NCI-H1105 (cell line): ENCODE measurements at regions not wholly inside any gene's neighbourhood (a gene's known extent, or its start where the extent isn't known, plus 50 kb on each side); places are given as distances from the start of the nearest gene placed in this dataset.
"Not testable (repeated sequence)": the region's sequence is repeated elsewhere in the genome, so short reads cannot be mapped to it uniquely, and the experiment has no call there.

Source experiments
- DNase-seq: peaks from one replicate; lab custom pipeline; 2025; lab: John Stamatoyannopoulos, UW

DNA sequence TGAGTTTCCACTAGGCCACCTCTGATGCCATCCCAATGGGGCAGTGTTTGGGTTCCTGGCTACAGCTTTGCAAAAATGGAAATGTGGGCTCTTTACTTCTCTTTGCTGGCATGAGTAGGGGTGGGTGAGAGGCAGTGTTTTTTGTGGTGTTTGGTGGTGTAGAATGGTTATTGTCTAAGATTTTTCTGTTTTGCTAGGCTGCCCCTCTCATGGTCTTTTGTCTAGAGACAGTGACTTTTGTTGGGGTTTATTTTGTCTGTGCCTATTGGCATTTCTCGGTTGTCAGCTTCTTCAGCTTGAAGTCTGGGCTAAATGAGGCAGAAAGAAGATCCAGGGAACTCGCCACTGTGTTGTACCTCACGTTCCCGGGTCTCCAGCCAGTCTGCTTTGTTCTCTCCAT lies 112.1 kb downstream of the CENPF start:
- no peak for DNase-seq

DNA sequence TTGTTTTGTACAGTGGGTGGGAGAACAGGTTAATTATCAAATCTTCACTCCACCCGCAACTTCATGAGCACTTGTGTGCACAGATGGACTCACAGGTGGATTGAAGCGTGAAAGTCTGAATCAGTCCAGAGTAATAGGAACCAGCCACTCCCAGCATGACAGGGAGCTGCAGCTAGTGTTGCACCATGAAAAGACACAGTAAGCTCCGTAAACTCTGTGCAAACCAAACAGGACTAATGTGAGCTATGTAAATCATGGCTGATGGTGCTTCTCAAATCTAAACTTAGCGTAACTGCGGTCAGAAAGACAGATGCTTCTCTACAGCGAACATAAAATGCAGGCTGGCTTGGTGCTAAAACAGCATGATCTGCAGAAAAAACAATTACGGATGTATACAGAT lies 114.4 kb downstream of the CENPF start:
- DNase-seq, result no peak

DNA sequence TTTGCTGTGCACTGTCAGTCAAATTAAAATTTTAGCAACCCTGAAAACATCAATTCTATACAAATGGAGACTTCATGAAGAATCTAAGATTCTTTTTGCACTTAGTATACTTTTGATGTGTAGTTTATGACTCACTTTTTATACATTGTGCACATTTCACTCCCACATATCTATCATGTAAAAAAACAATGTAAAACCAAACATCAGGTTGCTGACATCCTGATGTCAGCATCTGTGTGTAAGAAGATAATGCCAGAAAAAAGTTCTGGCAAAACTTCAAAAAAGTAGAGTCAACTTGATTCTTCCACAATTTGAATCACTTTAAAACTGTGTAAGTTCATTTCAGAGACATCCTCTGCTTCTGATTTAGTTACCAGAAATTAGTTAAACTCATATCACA lies 115.7 kb downstream of the CENPF start:
- DNase-seq, result no peak

DNA sequence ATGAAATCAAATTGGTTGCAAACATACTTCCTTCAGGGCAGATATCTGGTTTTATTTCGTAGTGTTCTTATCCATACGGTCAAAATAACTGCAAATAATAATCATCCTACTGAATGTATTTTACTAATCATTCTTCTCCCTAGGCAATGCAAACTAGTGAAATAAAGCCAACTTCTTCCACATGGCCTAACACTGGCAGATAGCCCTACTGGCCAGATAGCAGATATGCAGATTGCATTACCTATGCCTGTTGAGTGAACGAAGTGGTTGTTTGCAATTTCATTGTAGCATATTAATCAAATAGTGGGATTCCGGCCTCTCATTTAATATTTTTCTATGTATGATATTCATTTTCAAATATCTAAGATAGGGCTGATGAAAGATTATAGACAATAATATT lies 116.2 kb downstream of the CENPF start:
- no peak for DNase-seq

DNA sequence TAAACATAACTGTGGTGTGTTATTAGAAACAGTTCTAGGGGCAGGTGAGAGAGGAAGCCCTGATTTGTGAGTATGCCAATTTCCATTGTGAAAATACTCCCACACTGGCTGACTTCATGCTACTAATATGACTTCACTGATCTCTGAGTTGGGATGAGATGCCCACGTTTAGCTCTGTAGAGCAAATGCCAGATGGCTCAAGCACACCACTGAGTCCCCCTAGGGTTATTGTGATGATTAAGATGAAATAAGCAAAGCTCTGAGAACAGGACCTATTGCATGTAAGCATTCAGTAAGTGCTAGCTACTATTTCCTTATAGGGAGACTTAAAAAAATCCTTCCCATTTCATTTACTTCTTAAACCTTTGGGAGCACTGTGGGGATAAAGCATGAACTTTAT lies 117.6 kb downstream of the CENPF start:
- no peak for DNase-seq

DNA sequence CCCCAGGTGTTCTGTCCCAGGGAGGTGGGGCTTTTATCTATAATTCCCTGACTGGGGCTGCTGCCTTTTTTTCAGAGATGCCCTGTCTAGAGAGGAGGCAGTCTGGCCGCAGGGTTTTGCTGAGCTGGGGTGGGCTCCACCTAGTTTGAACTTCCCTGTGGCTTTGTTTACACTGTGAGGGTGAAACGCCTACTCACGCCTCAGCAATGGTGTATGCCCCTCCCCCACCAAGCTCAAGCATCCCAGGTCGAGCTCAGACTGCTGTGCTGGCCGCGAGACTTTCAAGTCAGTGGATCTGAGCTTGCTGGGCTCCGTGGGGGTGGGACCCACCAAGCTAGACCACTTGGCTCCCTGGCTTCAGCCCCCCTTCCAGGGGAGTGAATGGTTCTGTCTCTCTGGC lies 124.3 kb downstream of the CENPF start:
- DNase-seq, result no peak

DNA sequence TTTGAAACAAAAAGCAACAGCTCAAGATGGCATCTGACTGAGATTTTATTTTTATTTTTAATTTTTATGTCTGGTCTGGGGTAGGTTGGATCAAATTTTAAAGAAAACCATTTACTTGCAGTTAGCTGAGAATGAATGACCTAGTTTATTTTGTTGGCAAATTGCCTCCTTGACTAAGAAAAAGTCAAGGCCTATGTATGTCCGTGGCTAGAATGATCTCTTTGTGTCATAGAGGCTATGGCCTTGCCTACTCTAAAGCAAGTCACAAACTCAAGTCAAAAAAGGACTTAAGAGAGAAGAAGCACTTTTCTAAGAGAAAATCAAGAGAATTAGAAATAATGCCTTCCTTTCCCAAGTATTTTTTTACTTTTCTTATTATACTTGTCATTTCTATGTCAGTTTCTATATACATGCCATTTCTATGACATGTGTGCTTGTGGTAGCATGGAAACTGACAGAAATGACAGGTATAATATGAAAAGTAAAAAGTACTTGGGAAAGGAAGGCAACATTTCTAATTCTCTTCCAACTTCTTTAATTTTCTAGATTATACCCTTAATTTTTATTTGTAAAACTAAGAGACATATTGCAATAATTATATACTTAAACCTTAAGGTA lies 136.7 kb downstream of the CENPF start:
- no peak for DNase-seq

DNA sequence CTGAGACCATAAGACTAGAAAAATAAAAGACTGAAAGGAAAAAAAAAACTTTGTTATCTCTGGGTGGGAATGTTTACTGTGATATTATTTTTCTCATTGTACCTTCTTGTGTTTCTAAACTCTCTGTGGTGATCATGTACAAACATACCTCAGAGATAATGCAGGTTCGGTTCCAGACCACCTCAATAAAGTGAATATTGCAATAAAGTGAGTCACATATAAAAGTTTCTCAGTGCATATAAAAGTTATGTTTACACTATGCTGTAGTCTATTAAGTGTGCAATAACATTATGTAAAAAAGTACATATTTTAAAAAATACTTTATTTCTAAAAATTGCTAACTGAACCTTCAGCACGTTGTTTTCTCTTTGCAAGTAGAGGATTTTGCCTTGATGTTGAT lies 137.5 kb downstream of the CENPF start:
- DNase-seq, result no peak

DNA sequence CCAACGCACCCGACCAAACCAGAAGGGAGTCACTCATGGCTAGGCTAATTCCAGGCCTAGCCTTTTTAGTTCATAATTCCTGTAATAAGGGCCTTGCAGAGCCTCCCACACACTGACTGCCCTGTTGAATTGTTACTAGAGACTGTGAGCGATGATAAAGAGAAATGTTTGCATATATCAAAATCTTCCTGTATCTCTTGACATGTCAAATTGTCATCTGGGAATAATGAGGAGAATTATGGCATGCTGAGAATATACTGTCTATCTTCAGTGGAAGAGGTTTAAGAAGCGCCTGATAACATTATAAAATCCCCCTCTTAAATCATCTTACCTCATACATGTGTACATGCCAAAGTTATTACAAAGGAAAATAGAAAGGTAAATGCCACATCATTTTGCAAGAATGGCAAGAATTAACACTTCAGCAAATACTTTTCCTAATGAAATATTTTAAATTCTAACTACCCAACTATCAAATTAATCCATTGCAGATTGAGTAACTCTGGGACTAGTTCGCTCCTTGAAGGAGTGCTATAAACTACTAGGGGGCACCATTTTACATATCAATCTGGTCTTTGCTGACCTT lies 144.1 kb downstream of the CENPF start:
- DNase-seq, result no peak

DNA sequence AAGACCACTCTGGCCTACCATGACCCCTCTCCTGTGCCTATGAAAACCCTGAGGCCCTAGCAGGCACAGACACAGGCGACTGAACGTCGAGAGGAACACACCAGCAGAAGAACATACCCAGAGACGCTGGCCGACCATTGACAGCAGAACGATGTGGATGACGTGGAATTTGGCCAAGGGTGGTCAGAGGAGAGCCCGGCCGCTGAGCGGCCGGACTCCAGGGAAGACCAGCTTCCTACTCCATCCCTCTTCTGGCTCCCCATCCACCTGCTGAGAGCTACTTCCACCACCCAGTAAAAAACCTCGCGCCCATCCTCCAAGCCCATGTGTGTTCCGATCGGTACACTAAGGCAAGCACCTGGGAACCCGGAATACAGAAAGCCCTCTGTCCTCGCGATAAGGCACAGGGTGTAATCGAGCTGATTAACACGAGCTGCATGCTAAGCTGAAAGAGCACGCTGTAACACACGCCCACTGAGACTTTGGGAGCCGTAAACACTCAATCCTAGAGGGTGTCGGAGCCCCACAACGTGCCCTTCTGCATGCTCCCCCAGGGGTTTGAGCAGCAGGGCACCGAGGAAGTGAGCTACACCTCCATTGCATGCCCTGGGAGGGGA lies 150.3 kb downstream of the CENPF start:
- no peak for DNase-seq

DNA sequence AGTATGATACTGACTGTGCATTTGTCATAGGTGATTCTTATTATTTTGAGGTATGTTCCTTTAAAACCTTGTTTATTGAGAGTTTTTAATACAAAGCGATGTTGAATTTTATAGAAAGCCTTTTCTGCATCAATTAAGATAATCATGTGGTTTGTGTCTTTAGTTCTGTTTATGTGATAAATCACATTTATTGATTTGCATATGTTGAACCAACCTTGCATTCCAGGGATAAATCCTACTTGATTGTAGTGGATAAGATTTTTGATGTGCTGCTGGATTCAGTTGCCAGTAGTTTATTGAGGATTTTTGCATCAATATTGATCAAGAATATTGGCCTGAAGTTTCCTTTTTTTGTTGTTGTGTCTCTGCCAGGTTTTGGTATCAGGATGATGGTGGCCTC lies 158.0 kb downstream of the CENPF start:
- DNase-seq, result no peak

DNA sequence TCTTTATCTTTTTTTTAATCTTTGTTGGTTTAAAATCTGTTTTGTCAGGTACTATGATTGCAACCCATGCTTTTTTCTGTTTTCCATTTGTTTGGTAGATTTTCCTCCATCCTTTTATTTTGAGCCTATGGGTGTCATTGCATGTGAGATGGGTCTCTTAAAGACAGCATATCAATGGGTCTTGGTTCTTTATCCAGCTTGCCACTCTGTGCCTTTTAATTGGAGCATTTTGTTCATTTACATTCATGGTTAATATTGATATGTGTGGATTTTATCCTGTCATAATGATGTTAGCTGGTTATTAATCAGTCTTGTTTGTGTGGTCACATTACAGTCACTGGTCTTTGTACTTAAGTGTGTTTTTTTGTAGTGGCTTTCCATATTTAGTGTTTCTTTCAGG lies 159.9 kb downstream of the CENPF start:
- no peak for DNase-seq

DNA sequence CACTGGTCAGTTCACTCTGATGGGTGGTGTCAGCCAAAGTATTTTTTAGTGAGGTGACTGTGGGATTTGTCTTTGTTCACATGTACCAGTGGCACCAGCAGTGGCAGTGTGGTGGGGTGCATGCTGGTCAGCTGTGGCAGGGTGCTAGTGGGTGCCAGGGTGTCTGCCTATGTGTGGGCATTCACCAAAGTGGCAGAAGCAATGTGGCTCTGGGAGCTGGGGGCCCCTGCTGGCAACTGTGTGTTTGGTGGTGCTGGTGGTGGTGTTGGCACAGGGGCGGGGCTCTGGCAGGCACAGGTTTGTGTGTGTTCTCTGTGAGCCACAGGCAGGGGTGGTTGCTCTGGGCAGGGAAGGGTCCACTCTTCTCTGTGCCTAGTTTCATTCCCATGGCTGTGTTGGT lies 161.5 kb downstream of the CENPF start:
- DNase-seq, result no peak

DNA sequence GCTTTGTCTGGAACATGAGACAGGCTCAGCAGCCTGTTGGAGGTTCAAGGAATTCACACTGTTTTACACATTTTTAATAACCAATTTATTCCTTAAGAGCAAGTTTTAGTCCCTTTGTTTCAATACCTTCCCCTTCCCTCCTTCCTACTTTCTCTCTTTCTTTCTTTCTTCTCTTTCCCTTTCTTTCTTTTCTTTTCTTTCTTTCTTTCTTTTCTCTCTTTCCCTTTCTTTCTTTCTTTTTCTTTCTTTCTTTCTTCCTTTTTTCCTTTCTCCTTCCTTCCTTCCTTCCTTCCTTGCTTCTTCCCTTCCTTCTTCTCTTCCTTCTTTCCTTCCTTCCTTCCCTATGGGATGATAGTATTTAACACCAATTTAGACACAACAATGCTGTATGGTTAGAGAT lies 164.2 kb downstream of the CENPF start:
- DNase-seq, result no peak

DNA sequence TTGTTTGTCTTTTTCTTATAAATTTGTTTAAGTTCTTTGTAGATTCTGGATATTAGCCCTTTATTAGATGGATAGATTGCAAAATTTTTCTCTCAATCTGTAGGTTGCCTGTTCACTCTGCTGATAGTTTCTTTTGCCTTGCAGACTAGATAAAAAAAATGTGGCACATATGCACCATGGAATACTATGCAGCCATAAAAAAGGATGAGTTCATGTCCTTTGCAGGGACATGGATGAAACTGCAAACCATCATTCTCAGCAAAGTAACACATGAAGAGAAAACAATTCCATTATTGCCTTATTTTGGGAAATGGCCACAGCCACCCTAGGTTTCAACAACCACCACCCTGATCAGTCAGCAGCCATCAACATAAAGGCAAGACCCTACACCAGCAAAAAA lies 166.7 kb downstream of the CENPF start:
- DNase-seq, result not testable (repeated sequence)

DNA sequence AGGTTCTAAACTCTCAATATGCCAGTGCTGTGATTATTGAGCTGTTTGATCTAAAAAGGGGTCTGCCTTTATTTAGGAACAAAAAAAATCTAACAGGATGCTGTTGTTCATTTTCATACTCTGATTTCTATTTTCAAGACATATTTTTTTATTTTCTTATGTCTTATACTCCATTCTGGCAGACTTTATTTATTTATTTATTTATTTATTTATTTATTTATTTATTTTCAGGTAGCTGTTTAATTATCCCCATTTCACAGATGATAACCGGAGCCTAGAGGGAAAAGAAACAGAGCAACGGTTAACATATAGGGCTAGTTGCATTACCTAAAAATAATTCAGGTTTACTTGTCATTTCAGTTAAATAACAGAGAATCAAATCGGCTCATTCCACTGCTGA lies 174.4 kb downstream of the CENPF start:
- no peak for DNase-seq

DNA sequence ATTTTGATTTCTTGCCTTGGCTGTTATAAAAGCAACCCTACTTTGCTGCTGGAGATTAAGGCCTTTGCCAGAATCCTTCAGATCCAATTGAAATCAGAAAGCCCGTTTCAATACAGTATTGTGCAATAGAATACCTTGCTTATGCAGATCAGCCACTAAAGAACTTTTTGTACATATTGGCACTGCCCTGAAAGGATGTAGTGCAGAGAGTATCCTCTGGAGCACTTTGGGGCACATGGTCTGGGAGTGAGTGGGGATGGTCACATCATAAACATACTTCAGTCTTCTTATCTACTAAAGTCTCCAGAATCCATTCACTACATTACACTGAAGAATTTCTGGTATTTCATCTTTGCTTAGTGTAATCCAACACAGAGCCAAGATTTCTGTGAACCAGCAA lies 189.0 kb downstream of the CENPF start:
- no peak for DNase-seq

DNA sequence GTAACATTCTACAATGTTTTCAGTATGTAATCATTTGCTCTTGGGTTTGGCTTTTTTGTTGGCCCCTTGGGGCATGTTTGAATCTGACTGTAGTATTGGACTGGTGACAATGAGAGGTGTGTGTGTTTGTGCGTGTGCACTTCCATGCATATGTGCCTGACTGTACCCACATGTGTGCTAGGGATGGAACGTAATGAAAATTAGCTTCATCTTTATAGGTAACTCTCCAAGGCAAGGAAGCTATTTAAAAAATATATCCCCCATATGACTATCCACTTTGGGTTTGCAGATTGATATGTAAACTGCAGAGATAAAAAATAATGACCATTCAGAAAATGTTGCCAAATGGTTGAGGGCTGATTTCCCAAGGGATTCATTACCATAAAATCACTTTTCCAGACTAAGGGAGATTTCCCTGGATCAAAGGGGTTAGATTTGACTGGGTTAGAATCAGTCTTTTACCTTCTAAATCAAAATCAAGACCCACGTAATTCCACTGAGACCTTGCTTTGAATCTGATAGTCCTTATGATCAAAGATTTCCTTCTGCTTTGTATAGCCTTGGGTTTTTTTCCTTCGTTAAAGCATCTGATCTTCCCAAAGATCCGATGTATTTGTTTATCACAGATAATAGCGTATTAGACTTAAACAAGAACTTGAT lies 189.7 kb downstream of the CENPF start:
- DNase-seq, result no peak

DNA sequence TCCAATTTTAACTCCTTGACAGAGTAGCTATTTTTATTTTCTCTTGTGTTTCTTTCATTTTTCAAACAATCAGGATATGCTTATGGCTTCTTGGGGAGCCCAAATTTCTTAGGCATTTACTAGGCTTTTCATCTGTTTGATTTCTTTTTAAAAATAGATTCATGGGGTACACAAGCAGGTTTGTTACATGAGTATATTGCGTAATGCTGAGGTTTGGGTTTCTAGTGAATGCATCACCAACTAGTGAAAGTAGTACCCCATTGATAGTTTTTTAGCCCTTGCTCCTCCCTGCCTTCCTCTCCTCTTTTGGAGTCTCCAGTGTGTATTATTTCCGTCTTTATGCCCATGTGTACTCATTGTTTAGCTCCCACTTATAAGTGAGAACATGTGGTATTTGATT lies 190.7 kb downstream of the CENPF start:
- DNase-seq, result no peak

DNA sequence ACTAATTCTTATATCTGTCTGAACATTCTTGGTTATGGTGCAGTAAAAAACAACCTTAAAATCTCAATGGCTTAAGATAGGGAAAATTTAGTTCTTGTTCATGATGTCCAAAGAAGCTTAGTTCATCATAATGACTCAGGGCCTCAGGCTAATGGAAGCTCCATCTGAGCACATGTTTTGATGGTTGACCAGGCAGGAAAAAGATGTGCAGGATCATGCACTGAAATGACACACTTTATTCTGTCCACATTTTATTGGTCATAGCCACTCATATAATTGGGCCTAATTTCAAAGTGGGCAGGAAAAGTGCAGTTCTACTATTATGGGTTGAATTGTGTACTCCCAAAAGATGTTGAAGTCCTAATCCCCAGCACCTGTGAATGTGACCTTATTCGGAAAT lies 198.2 kb downstream of the CENPF start:
- DNase-seq, result no peak

DNA sequence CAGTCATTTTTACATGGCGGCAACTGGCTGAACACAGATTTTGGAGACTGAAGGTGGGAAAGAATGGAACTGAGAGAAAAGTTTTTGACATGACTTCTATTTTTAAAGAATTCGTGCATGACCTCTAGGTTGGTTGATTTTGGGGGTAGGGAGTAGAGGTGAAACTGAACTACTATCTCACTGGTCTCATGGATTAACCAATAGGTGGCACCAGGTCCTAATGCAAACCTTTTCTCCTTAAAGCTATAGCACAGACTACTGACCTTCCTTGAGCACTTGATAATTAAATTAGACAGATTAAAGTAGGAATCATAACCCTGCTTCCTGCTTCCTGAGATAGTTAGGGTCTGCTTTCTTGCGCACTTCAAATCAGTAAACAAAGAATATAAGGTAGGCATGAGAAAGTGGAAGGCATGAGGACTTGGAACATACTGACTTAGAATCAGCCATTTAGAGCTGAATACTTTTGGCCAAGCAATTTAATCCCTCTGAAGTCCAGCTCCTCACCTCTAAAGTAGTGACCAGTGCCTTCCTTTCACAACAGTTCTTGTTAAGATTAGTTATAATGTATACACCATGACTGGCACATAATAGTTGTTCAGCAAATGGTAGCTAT lies 206.0 kb downstream of the CENPF start:
- DNase-seq, result no peak

DNA sequence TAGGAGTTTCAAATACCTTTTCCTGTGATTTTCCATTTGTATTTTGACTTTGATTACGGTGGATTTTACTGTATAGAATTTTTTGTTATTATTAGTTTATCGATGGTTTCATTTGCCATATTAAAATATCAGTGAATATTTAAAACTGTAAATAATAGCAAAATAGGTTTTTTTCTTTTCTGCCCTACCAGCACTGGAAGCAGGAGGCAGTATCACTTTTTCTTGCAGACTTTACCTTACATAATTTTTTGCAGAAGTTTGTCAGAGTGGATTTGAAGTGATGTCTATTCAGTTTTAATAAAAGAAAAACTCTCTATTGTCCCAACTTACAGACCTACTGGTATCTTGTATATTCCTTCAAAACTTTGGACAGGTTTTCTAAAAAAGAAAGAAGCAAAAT lies 213.6 kb downstream of the CENPF start:
- no peak for DNase-seq
